ENCODE measurements at regions not wholly inside any gene's neighbourhood (a gene's known extent, or its start where the extent isn't known, plus 50 kb on each side); places are given as distances from the start of the nearest gene placed in this dataset.

DNA sequence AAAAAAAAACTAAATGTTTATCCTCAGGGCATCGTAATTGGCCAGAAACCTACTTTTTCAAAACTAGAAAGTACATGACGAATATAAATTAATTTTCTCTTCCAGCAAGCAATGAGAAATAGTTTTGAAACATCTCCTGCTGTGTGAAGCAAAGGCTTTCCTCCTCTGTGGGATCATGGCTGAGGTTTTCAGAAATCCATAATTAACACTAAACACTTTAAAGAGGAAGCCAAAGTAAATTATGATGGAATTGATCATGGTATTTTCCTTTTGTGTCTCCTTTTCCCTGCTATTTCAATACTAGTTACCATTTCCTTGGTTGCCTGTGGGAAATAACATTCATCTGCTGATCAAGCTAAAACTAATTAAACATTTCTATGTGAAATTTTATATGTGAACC, 1413.8 kb upstream of the PCDH20 start:
- no peak for DNase-seq (ENCODE audit: low read depth, low spot score)
- no peaks in the 10 kb centered on the region for H3K79me2 ChIP-seq (ENCODE audit: control insufficient read depth, insufficient read depth, low read length)
- no peaks in the 10 kb centered on the region for H3K36me3 ChIP-seq (ENCODE audit: control insufficient read depth in 2 of 2, extremely low read depth in 1 of 2, insufficient read depth in 2 of 2, low read length in 2 of 2)
- no peak overlapping the region for H3K4me3 ChIP-seq (replicated peaks in 1 of 3; ENCODE audit: insufficient read depth in 1 of 3, low read depth in 1 of 3, low read length in 3 of 3)
- intact Hi-C loops (cut with micrococcal nuclease) (no loop called here), dilution Hi-C loops (cut with MboI; ENCODE audit: extremely low pct_ligation_motif_present, low sequenced_read_pairs) (no loop called here)
- H3K4me1 ChIP-seq (ENCODE audit: control insufficient read depth, extremely low read depth, insufficient read depth, low read length): no peaks in the 10 kb centered on the region
- ChIA-PET CTCF (no interaction called here), POLR2A (no interaction called here)
- TF ChIP-seq POLR2A (IDR thresholded peaks at IDR 0.05; ENCODE audit: low read depth, low read length) (no peak), POLR2AphosphoS5 (IDR thresholded peaks at IDR 0.05; ENCODE audit: insufficient read depth, low read depth, low read length) (no peak), JUN (IDR thresholded peaks at IDR 0.05; ENCODE audit: borderline replicate concordance, insufficient read depth, insufficient read length, low read depth) (no peak), FOS (IDR thresholded peaks at IDR 0.05; ENCODE audit: borderline replicate concordance, insufficient read depth, low read length) (no peak), GATA2 (IDR thresholded peaks at IDR 0.05; ENCODE audit: insufficient read depth, insufficient read length, low read depth, low read length) (no peak), MYC (IDR thresholded peaks at IDR 0.05; ENCODE audit: low read depth, low read length) (no peak), EZH2 (IDR thresholded peaks at IDR 0.05; ENCODE audit: borderline replicate concordance, low read depth, low read length, severe bottlenecking) (no peak)
- TF ChIP-seq, protein P1, sequence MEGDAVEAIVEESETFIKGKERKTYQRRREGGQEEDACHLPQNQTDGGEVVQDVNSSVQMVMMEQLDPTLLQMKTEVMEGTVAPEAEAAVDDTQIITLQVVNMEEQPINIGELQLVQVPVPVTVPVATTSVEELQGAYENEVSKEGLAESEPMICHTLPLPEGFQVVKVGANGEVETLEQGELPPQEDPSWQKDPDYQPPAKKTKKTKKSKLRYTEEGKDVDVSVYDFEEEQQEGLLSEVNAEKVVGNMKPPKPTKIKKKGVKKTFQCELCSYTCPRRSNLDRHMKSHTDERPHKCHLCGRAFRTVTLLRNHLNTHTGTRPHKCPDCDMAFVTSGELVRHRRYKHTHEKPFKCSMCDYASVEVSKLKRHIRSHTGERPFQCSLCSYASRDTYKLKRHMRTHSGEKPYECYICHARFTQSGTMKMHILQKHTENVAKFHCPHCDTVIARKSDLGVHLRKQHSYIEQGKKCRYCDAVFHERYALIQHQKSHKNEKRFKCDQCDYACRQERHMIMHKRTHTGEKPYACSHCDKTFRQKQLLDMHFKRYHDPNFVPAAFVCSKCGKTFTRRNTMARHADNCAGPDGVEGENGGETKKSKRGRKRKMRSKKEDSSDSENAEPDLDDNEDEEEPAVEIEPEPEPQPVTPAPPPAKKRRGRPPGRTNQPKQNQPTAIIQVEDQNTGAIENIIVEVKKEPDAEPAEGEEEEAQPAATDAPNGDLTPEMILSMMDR (IDR thresholded peaks at IDR 0.05; ENCODE audit: extremely low read depth in 1 of 2, insufficient read depth in 1 of 2, low read depth in 1 of 2, low read length in 2 of 2): no peak
- TF ChIP-seq, protein P2, sequence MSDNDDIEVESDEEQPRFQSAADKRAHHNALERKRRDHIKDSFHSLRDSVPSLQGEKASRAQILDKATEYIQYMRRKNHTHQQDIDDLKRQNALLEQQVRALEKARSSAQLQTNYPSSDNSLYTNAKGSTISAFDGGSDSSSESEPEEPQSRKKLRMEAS (IDR thresholded peaks at IDR 0.05; ENCODE audit: insufficient read depth, insufficient read length): no peak
- no peaks in the 10 kb centered on the region for H3K27me3 ChIP-seq (ENCODE audit: control insufficient read depth in 2 of 2, insufficient read depth in 2 of 2, low read length in 2 of 2)
- H3K4me2 ChIP-seq (ENCODE audit: insufficient read depth, low read length): no peak overlapping the region
- no peak overlapping the region for H3K9ac ChIP-seq (replicated peaks; ENCODE audit: extremely low read depth, insufficient read depth, low read length)
- FAIRE-seq: no peak
- no peaks in the 10 kb centered on the region for H3K9me1 ChIP-seq (replicated peaks; ENCODE audit: control insufficient read depth, extremely low read depth, insufficient read depth, low read length)
- no peak overlapping the region for H3K27ac ChIP-seq (ENCODE audit: insufficient read depth, low read depth, low read length)
- H3K9me3 ChIP-seq (replicated peaks; ENCODE audit: control insufficient read depth, insufficient read depth, low read length): no peaks in the 10 kb centered on the region
- H2AFZ ChIP-seq (ENCODE audit: low read depth, low read length): no peak overlapping the region
- H4K20me1 ChIP-seq (replicated peaks; ENCODE audit: control insufficient read depth, extremely low read depth, insufficient read depth, low read length): no peaks in the 10 kb centered on the region
- BruUV-seq (replicated peaks): no TSS peak

All from endothelial cell of umbilical vein (primary cell).